Memory B cell (primary cell): ENCODE measurements at regions not wholly inside any gene's neighbourhood (a gene's known extent, or its start where the extent isn't known, plus 50 kb on each side); places are given as distances from the start of the nearest gene placed in this dataset.

Experiments used
- ATAC-seq: fragments of 150-1000 bp; cut with Tn5 transposase; 2 replicates; pipeline ENCODE4 v1.10.0; 2021; ENCODE audit warnings: low read depth, mild to moderate bottlenecking, moderate library complexity
- DNase-seq, 2 donors: peaks; one replicate each; pipeline ENCODE4 v3.0.0; 2022; ENCODE audit warnings: low spot score in 2 of 2
- H3K27ac Mint-ChIP-seq: one replicate; pipeline ENCODE4 v1.8.0; 2022; ENCODE audit warnings: mild to moderate bottlenecking, moderate library complexity, mixed read lengths
- H3K27me3 Mint-ChIP-seq: one replicate; pipeline ENCODE4 v1.8.0; 2022; ENCODE audit warnings: mixed read lengths
- H3K36me3 Mint-ChIP-seq: one replicate; pipeline ENCODE4 v1.8.0; 2022; ENCODE audit warnings: mild to moderate bottlenecking, mixed read lengths
- H3K4me1 Mint-ChIP-seq: one replicate; pipeline ENCODE4 v1.8.0; 2022; ENCODE audit warnings: mixed read lengths
- H3K4me3 Mint-ChIP-seq: one replicate; pipeline ENCODE4 v1.8.0; 2022; ENCODE audit warnings: mild to moderate bottlenecking, moderate library complexity, mixed read lengths
- H3K9me3 Mint-ChIP-seq: one replicate; pipeline ENCODE4 v1.8.0; 2022; ENCODE audit warnings: mixed read lengths

GRCh38 chr20:19823971-19824370, 65.9 kb downstream of the RIN2 start:
- no peaks in the 10 kb centered on the region for H3K36me3 Mint-ChIP-seq
- no peak for DNase-seq
- no peaks in the 10 kb centered on the region for H3K9me3 Mint-ChIP-seq
- H3K4me1 Mint-ChIP-seq = peaks cover 55% of the 10 kb centered on the region
- H3K4me3 Mint-ChIP-seq = peak overlapping the region; percentile 57
- H3K27me3 Mint-ChIP-seq = no peaks in the 10 kb centered on the region
- H3K27ac Mint-ChIP-seq = peak overlapping the region; percentile 26
- ATAC-seq = no peak

GRCh38 chr20:19824861-19825260, 66.8 kb downstream of the RIN2 start:
- Mint-ChIP-seq H3K36me3 (no peaks in the 10 kb centered on the region), H3K27ac (no peak overlapping the region), H3K27me3 (no peaks in the 10 kb centered on the region), H3K9me3 (no peaks in the 10 kb centered on the region), H3K4me1 (peaks cover 60% of the 10 kb centered on the region), H3K4me3 (peak overlapping the region; percentile 7)
- ATAC-seq (no peak), DNase-seq (no peak)

- Mint-ChIP-seq H3K27ac (no peak overlapping the region), H3K4me3 (no peak overlapping the region), H3K4me1 (peaks cover 48% of the 10 kb centered on the region), H3K36me3 (no peaks in the 10 kb centered on the region), H3K9me3 (no peaks in the 10 kb centered on the region), H3K27me3 (no peaks in the 10 kb centered on the region)
- DNase-seq = no peak
- ATAC-seq = no peak
Observed at GRCh38 chr20:19826179-19826914, 68.3 kb downstream of the RIN2 start.

- H3K36me3 Mint-ChIP-seq = no peaks in the 10 kb centered on the region
- H3K27ac Mint-ChIP-seq = peak overlapping the region; percentile 71
- H3K4me1 Mint-ChIP-seq = peaks cover 43% of the 10 kb centered on the region
- DNase-seq = no peak
- H3K4me3 Mint-ChIP-seq = peak overlapping the region; percentile 39
- H3K27me3 Mint-ChIP-seq = no peaks in the 10 kb centered on the region
- no peaks in the 10 kb centered on the region for H3K9me3 Mint-ChIP-seq
- peak; percentile 28 for ATAC-seq
Observed at GRCh38 chr20:19827818-19828217, 69.8 kb downstream of the RIN2 start.

- DNase-seq = peak in 1 of 2 donors; percentile 31
- Mint-ChIP-seq H3K4me3 (peak overlapping the region; percentile 39), H3K9me3 (no peaks in the 10 kb centered on the region)
Observed at GRCh38 chr20:19828232-19828631, 70.2 kb downstream of the RIN2 start.

GRCh38 chr20:19830211-19830785, 72.2 kb downstream of the RIN2 start:
- Mint-ChIP-seq H3K4me1 (peaks cover 36% of the 10 kb centered on the region), H3K27me3 (peaks cover 4% of the 10 kb centered on the region), H3K27ac (no peak overlapping the region), H3K4me3 (no peak overlapping the region), H3K9me3 (no peaks in the 10 kb centered on the region), H3K36me3 (no peaks in the 10 kb centered on the region)
- ATAC-seq (no peak), DNase-seq (no peak)

More at GRCh38 chr20:19828232-19828631, 70.2 kb downstream of the RIN2 start:
- peaks cover 47% of the 10 kb centered on the region for H3K4me1 Mint-ChIP-seq
- peak; percentile 94 for ATAC-seq
- peaks cover 1% of the 10 kb centered on the region for H3K27me3 Mint-ChIP-seq
- H3K27ac Mint-ChIP-seq = peak overlapping the region; percentile 71
- no peaks in the 10 kb centered on the region for H3K36me3 Mint-ChIP-seq

- Mint-ChIP-seq H3K4me1 (peaks cover 29% of the 10 kb centered on the region), H3K27me3 (peaks cover 9% of the 10 kb centered on the region), H3K4me3 (peak overlapping the region; percentile 29), H3K36me3 (no peaks in the 10 kb centered on the region), H3K27ac (no peak overlapping the region), H3K9me3 (no peaks in the 10 kb centered on the region)
- no peak for ATAC-seq
- no peak for DNase-seq
Observed at GRCh38 chr20:19832875-19833274, 74.8 kb downstream of the RIN2 start.

- no peak overlapping the region for H3K4me3 Mint-ChIP-seq
- H3K9me3 Mint-ChIP-seq = no peaks in the 10 kb centered on the region
- DNase-seq (no peak), ATAC-seq (no peak)
- no peak overlapping the region for H3K27ac Mint-ChIP-seq
- peaks cover 9% of the 10 kb centered on the region for H3K27me3 Mint-ChIP-seq
- peaks cover 24% of the 10 kb centered on the region for H3K4me1 Mint-ChIP-seq
- no peaks in the 10 kb centered on the region for H3K36me3 Mint-ChIP-seq
Observed at GRCh38 chr20:19833395-19833794, 75.3 kb downstream of the RIN2 start.

GRCh38 chr20:19834287-19834686, 76.2 kb downstream of the RIN2 start:
- H3K4me3 Mint-ChIP-seq = no peak overlapping the region
- ATAC-seq (no peak), DNase-seq (no peak)
- no peak overlapping the region for H3K27ac Mint-ChIP-seq
- peaks cover 15% of the 10 kb centered on the region for H3K4me1 Mint-ChIP-seq
- no peaks in the 10 kb centered on the region for H3K36me3 Mint-ChIP-seq
- peaks cover 9% of the 10 kb centered on the region for H3K27me3 Mint-ChIP-seq
- no peaks in the 10 kb centered on the region for H3K9me3 Mint-ChIP-seq

GRCh38 chr20:19834783-19835182, 76.7 kb downstream of the RIN2 start:
- Mint-ChIP-seq H3K4me3 (no peak overlapping the region), H3K27ac (no peak overlapping the region), H3K27me3 (peaks cover 11% of the 10 kb centered on the region), H3K36me3 (no peaks in the 10 kb centered on the region), H3K9me3 (no peaks in the 10 kb centered on the region), H3K4me1 (peaks cover 13% of the 10 kb centered on the region)
- no peak for DNase-seq
- ATAC-seq = no peak

- no peak overlapping the region for H3K4me3 Mint-ChIP-seq
Observed at GRCh38 chr20:19835533-19836222, 77.6 kb downstream of the RIN2 start.

GRCh38 chr20:19838468-19838867, 80.4 kb downstream of the RIN2 start:
- Mint-ChIP-seq H3K27ac (no peak overlapping the region), H3K36me3 (no peaks in the 10 kb centered on the region)
- ATAC-seq = no peak

More at GRCh38 chr20:19835533-19836222, 77.6 kb downstream of the RIN2 start:
- no peaks in the 10 kb centered on the region for H3K36me3 Mint-ChIP-seq
- H3K27ac Mint-ChIP-seq = no peak overlapping the region
- DNase-seq (no peak), ATAC-seq (no peak)
- H3K4me1 Mint-ChIP-seq = peaks cover 13% of the 10 kb centered on the region
- peaks cover 13% of the 10 kb centered on the region for H3K27me3 Mint-ChIP-seq
- H3K9me3 Mint-ChIP-seq = no peaks in the 10 kb centered on the region

GRCh38 chr20:19839053-19839452, 81.0 kb downstream of the RIN2 start:
- Mint-ChIP-seq H3K9me3 (no peaks in the 10 kb centered on the region), H3K36me3 (no peaks in the 10 kb centered on the region)

More at GRCh38 chr20:19838468-19838867, 80.4 kb downstream of the RIN2 start:
- Mint-ChIP-seq H3K27me3 (peaks cover 14% of the 10 kb centered on the region), H3K4me1 (peaks cover 2% of the 10 kb centered on the region), H3K9me3 (no peaks in the 10 kb centered on the region), H3K4me3 (no peak overlapping the region)
- no peak for DNase-seq

GRCh38 chr20:19840111-19840710, 82.2 kb downstream of the RIN2 start:
- no peak overlapping the region for H3K4me3 Mint-ChIP-seq
- H3K27me3 Mint-ChIP-seq = peaks cover 11% of the 10 kb centered on the region
- no peaks in the 10 kb centered on the region for H3K4me1 Mint-ChIP-seq
- peaks cover 4% of the 10 kb centered on the region for H3K9me3 Mint-ChIP-seq
- ATAC-seq (no peak), DNase-seq (no peak)
- H3K36me3 Mint-ChIP-seq = no peaks in the 10 kb centered on the region
- H3K27ac Mint-ChIP-seq = no peak overlapping the region

More at GRCh38 chr20:19839053-19839452, 81.0 kb downstream of the RIN2 start:
- no peak for DNase-seq
- no peak overlapping the region for H3K4me3 Mint-ChIP-seq
- ATAC-seq = no peak
- no peak overlapping the region for H3K27ac Mint-ChIP-seq
- no peaks in the 10 kb centered on the region for H3K4me1 Mint-ChIP-seq
- H3K27me3 Mint-ChIP-seq = peaks cover 14% of the 10 kb centered on the region
